Renal cortex interstitium (tissue), 11 donors: ENCODE measurements at regions not wholly inside any gene's neighbourhood (a gene's known extent, or its start where the extent isn't known, plus 50 kb on each side); places are given as distances from the start of the nearest gene placed in this dataset.
A peak's percentile ranks its signal among the peaks of the same experiment; 100 is the strongest.

Experiments used
- DNase-seq, 11 donors: peaks; one replicate each; pipeline ENCODE4 v3.0.0-alpha.2; 2013; ENCODE audit warnings: low read depth in 9 of 11, low spot score in 4 of 11; ENCODE audit errors: extremely low read depth in 1 of 11

GRCh38 chr3:190731596-190731995 lies 130.9 kb downstream of the GMNC start:
- DNase-seq: no peak

DNA sequence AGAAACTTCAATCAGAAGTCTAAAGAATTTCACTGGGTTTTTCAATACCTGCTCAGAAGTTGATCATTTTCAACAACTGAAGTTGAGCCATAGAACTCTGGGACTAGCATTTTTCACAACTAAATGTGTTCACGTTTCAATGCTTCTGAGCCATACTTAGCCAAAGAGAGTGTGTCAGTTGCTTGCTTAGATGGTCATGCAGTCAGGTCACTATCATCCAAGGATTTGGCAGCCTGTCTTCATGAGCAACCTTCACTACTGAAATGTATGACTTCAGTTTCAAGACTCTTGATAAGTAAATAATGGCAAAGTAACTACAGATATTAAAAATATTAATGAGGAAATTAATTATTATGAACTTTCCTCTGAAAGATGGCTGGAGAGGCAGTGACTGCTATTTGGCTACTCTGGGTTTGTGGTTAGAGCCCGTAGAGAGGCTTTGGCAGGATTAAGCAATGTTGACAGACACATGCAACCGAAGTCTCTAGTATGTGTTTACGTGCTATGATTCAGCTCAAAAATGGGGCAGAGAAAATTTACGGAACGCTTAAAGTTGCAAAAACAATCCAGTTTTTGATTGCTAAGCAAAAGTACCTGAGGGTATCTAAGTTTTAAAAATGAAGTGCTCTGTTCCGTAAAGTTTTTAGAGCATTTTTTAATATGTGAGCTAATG lies 133.8 kb downstream of the GMNC start:
- no peak for DNase-seq

GRCh38 chr3:190722181-190722905 lies 140.2 kb downstream of the GMNC start:
- DNase-seq: no peak

- DNase-seq: no peak
Observed at GRCh38 chr3:190721330-190721729, 141.2 kb downstream of the GMNC start.

GRCh38 chr3:190718671-190719070 lies 143.8 kb downstream of the GMNC start:
- peak in 1 of 11 donors; percentile 17 for DNase-seq

GRCh38 chr3:190718097-190718496 lies 144.4 kb downstream of the GMNC start:
- DNase-seq: no peak

- no peak for DNase-seq
Observed at GRCh38 chr3:190716961-190717360, 145.5 kb downstream of the GMNC start.

GRCh38 chr3:190716211-190716610 lies 146.3 kb downstream of the GMNC start:
- DNase-seq: no peak

DNA sequence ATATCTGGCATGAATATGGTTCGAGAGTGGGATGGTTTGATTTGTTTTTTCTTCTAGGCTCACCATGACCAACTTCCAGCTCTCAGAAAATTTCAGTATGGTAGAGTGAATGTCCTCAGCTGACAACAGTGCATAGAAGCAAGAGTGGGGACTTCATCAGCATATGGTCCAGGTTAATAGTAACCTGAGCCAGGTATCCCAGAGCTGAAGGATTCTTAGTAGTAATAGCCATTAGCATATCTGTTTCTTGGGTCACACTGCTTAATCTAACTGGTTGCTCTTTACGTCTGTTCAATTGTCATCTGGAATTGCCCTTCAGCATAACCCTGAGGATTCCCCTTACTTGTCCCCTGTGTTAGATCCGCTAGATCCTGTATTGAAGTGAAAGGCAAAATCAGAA lies 151.8 kb downstream of the GMNC start:
- no peak for DNase-seq

DNA sequence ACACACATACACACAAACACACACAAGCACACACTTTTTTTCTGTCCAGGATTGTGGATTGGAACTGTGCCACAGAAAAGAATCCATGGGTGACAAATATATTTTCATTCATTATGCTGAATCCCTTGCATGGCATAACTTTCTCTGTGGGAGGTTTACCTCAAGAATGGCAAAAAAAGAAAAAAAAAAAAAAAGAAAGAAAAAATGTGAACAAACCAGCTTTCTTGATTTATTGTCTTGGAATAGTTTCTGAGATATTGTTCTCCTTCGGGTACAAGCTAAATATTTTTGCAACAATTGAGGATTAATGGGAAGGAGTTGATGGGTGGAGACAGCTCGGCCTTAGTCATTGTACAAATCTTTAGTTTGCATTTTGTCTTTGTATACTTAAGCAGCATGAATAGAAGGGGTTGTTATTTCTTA lies 153.1 kb downstream of the GMNC start:
- DNase-seq: peak in 1 of 11 donors; percentile 22
